Hepatocyte (in vitro differentiated cells): ENCODE measurements at regions not wholly inside any gene's neighbourhood (a gene's known extent, or its start where the extent isn't known, plus 50 kb on each side); places are given as distances from the start of the nearest gene placed in this dataset.

Experiments
- EZH2 ChIP-seq: fragments of 200-600 bp; sonication (generic); IDR thresholded peaks from 2 replicates; pipeline ENCODE4 v1.6.1; 2016; ENCODE audit warnings: antibody characterized with exemption, mild to moderate bottlenecking, borderline replicate concordance
- TF ChIP-seq, protein P1 (sequence below): fragments of 200-600 bp; sonication (generic); IDR thresholded peaks from 2 replicates; pipeline ENCODE4 v1.5.1; 2016; ENCODE audit warnings: antibody characterized with exemption, mild to moderate bottlenecking; ENCODE audit not compliant: poor library complexity

GRCh38 chr3:165130708-165131107 is 52.4 kb upstream of the SI start:
- TF ChIP-seq, protein P1, sequence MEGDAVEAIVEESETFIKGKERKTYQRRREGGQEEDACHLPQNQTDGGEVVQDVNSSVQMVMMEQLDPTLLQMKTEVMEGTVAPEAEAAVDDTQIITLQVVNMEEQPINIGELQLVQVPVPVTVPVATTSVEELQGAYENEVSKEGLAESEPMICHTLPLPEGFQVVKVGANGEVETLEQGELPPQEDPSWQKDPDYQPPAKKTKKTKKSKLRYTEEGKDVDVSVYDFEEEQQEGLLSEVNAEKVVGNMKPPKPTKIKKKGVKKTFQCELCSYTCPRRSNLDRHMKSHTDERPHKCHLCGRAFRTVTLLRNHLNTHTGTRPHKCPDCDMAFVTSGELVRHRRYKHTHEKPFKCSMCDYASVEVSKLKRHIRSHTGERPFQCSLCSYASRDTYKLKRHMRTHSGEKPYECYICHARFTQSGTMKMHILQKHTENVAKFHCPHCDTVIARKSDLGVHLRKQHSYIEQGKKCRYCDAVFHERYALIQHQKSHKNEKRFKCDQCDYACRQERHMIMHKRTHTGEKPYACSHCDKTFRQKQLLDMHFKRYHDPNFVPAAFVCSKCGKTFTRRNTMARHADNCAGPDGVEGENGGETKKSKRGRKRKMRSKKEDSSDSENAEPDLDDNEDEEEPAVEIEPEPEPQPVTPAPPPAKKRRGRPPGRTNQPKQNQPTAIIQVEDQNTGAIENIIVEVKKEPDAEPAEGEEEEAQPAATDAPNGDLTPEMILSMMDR, result no peak
- TF ChIP-seq EZH2, result no peak
